Anterior cingulate cortex (tissue), 58 donors: ENCODE measurements at regions not wholly inside any gene's neighbourhood (a gene's known extent, or its start where the extent isn't known, plus 50 kb on each side); places are given as distances from the start of the nearest gene placed in this dataset.

Source experiments
- DNase-seq, 58 donors: peaks; one replicate each; lab custom pipeline; 2025; lab: John Stamatoyannopoulos, UW

- no peak for DNase-seq
Measured at GRCh38 chr12:112559784-112560183, 141.0 kb downstream of the PTPN11 start.

GRCh38 chr12:112564160-112564784 lies 145.5 kb downstream of the PTPN11 start:
- no peak for DNase-seq

GRCh38 chr12:112568641-112569040 lies 149.9 kb downstream of the PTPN11 start:
- DNase-seq: no peak

- no peak for DNase-seq
Measured at GRCh38 chr12:112570096-112570495, 151.3 kb downstream of the PTPN11 start.

- DNase-seq: no peak
Measured at GRCh38 chr12:112573141-112573540, 154.4 kb downstream of the PTPN11 start.

- peak in 5 of 58 donors; percentile 5 to 27 (median 12) for DNase-seq
Measured at GRCh38 chr12:112574896-112575558, 156.3 kb downstream of the PTPN11 start.

- peak in 3 of 58 donors; percentile 16 to 27 (median 21) for DNase-seq
Measured at GRCh38 chr12:112575559-112576067, 156.9 kb downstream of the PTPN11 start.

GRCh38 chr12:112577473-112578329 lies 159.0 kb downstream of the PTPN11 start:
- no peak for DNase-seq

- no peak for DNase-seq
Measured at GRCh38 chr12:112584266-112584722, 165.5 kb downstream of the PTPN11 start.

- DNase-seq: no peak
Measured at GRCh38 chr12:112586148-112586783, 167.5 kb downstream of the PTPN11 start.

- DNase-seq: no peak
Measured at GRCh38 chr12:112589275-112589674, 170.5 kb downstream of the PTPN11 start.

GRCh38 chr12:112590281-112590680 lies 171.5 kb downstream of the PTPN11 start:
- DNase-seq: no peak

GRCh38 chr12:112591488-112591887 lies 172.7 kb downstream of the PTPN11 start:
- no peak for DNase-seq

GRCh38 chr12:112595410-112595809 lies 176.7 kb downstream of the PTPN11 start:
- no peak for DNase-seq

GRCh38 chr12:112597986-112598385 lies 179.2 kb downstream of the PTPN11 start:
- DNase-seq: no peak

GRCh38 chr12:112598626-112599025 lies 179.9 kb downstream of the PTPN11 start:
- DNase-seq: no peak

GRCh38 chr12:112599871-112600270 lies 181.1 kb downstream of the PTPN11 start:
- DNase-seq: no peak

- no peak for DNase-seq
Measured at GRCh38 chr12:112602150-112602549, 183.4 kb downstream of the PTPN11 start.

- DNase-seq: no peak
Measured at GRCh38 chr12:112606611-112607365, 184.8 kb upstream of the RPH3A start.

GRCh38 chr12:112607427-112607826 lies 184.1 kb upstream of the RPH3A start:
- DNase-seq: no peak
